DMS 273 (cell line): ENCODE measurements at regions not wholly inside any gene's neighbourhood (a gene's known extent, or its start where the extent isn't known, plus 50 kb on each side); places are given as distances from the start of the nearest gene placed in this dataset.

ENCODE experiments used
- DNase-seq: peaks from one replicate; lab custom pipeline; 2025; ENCODE audit not compliant: unreplicated experiment; lab: John Stamatoyannopoulos, UW

- DNase-seq = no peak
Observed at GRCh38 chr4:11002961-11003360, 318.4 kb upstream of the CLNK start.

DNA sequence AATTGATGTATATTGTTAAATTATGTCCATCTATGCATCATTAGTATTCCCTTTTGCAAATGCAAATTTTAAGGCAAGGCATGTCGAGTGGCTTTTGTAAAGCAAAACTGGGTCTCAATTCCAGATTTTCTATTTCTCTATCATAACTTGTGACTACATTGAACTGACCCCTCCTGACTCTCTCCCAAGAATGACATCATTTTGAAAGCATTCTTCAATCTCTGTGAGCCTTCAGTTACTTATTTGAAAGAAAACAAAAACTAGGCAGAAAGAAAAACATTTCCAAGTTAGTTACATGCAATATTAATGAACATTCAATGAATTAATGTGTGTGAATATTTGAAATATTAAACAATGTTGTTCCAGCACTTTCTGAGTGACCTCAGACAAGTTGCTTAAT is 314.3 kb upstream of the CLNK start:
- DNase-seq = no peak

DNA sequence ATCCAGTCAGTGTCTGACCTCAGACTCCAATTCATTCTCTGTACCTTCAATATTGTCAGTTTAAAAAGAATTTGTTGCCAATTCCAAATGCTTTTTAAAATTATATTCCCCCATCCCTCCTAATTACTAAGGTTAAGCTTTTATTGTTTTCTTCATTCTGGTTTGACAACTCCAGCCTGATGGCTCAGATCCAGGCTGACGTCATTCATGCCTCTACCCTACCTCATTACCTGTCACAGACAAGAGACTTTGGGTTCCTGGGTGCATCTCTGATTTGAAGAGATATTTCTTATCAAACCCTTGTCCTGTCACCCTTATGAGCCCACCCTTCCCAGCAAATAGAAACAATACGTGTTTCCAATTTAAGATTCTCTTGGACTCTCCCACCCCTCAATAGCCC is 300.2 kb upstream of the CLNK start:
- DNase-seq = no peak

GRCh38 chr4:10983885-10984640 is 299.5 kb upstream of the CLNK start:
- DNase-seq = no peak

- peak; percentile 53 for DNase-seq
Observed at GRCh38 chr4:10983268-10983667, 298.7 kb upstream of the CLNK start.

GRCh38 chr4:10982305-10982704 is 297.7 kb upstream of the CLNK start:
- DNase-seq = no peak

DNA sequence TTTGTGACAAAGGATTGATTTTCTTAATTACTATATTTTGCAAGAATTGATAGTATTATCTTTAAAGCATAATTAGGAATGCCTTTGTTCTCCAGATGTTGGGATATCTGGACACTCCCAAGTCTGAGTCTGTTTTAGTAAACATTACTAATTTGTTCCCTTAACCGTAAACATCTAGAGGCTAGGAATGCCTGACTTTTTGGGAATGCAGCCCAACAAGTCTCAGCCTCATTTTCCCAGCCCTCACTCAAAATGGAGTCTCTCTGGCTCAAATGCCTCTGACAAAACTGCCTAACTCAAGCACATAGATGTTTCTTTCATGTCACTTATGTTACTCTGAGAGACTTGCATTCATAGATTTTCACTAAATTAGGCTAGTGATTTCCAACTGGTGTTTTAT is 297.0 kb upstream of the CLNK start:
- no peak for DNase-seq

DNA sequence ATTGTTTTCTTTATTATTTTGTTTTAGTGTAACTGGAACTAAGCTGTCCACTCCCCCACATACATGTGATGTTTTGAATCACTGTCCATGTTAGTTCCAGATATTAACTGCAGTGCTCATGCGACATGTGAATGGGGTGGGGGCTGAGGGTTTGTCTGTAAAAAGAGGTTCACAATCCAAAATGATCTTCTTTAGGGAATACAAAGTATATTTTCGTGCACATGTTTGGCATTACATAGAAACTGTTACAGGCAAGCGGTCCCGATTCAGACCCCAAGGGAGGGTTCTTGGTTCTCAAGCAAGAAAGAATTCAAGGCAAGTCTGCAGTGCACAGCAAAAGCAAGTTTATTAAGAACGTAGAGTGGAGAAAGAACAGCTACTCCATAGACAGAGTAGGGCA is 296.5 kb upstream of the CLNK start:
- no peak for DNase-seq

GRCh38 chr4:10979032-10979431 is 294.5 kb upstream of the CLNK start:
- DNase-seq = no peak

DNA sequence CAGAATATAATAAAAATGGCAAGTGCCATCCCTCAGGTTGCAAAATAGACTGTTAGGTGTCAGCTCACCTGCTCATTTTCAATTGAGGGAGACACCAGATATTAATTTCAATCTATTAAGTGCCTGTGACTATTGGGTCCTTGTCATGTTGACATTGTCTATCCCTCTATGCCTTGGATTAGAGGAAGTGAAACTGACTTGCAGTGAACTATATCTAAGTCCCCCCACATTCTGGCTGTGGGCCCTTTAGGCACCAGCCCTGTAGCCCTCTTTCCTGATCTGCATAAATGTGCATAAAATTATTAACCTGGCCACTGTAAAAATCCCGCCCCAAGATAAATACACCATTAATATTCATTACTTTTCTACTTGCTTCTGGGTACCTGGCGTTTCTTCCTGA is 293.0 kb upstream of the CLNK start:
- DNase-seq = no peak

DNA sequence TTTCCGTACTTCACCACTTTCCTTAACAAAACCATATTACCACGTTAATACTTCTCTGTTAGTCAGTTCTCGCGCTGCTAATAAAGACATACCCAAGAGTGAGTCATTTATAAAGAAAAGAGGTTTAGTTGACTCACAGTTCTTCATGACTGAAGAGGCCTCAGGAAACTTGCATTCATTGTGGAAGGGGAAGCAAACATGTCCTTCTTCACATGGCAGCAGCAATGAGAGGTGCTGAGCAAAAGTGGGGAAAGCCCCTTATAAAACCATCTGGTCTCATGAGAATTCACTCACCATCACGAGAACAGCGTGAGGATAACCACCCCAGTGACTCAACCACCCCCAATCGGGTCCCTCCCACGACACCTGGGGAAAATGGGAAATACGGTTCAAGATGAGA is 289.8 kb upstream of the CLNK start:
- no peak for DNase-seq

DNA sequence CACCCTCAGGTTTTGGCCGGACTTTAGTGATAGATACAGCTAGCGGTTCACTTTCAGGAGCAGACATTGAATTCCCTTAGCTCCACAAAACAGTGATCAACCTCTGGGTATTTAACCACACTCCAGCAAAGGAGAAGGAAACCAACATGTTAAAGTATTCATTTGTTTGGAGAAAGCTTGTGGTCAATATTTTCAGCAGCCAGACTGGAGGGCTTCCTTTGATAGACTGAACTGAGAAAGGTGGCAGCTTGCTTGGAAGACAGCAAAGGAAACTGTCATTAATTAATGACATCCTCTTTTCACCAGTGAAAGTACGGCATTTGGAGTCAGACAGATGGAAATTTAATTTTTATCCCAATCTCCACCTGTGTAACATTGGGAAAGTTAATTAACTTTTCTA is 289.1 kb upstream of the CLNK start:
- no peak for DNase-seq

DNA sequence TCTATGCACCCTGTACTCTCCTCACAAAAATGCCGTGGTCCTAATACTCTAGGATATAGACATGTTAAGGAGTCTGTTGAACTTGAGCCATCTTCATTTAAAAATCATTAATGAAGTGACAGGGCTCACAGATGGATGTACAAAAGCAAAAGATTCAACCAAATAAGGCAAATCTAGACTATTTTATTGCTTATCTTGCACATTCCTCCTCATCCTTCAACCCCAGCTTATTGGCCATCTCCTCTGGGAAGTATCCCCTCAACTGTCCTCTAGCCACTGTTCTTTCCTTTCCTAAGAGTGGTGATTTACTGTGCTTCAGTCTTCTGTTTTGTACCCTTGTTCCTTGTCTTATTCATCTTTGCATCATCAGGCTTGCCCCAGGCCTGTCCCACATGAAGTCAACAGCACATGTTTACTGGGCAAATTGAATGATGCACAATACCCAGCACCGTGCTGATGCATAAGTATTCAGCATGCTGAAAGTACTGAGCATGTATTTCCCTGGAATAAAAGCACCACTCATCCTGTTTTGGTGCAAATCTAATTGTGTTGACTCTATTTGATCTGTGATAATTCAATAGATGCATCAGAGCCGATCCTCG is 287.3 kb upstream of the CLNK start:
- no peak for DNase-seq

DNA sequence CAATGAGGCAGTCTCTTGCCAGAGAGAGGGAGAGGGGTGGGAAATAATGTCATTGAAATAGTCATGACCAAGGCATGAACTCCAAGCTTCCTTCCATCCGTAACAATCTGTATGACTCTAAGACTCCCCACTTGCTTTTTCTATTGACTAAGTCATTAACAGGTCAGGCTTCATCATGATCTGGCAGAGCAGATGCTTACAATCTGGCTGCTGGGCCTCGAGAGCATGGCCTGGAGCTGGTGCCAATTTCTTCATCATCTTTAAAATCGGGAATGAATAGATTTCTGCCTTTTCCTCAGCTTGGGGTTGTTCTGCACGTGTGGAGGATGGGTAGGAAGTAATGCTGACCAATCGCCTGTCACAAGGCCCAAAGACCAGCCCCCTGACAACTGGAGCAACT is 280.6 kb upstream of the CLNK start:
- DNase-seq = peak; percentile 70

DNA sequence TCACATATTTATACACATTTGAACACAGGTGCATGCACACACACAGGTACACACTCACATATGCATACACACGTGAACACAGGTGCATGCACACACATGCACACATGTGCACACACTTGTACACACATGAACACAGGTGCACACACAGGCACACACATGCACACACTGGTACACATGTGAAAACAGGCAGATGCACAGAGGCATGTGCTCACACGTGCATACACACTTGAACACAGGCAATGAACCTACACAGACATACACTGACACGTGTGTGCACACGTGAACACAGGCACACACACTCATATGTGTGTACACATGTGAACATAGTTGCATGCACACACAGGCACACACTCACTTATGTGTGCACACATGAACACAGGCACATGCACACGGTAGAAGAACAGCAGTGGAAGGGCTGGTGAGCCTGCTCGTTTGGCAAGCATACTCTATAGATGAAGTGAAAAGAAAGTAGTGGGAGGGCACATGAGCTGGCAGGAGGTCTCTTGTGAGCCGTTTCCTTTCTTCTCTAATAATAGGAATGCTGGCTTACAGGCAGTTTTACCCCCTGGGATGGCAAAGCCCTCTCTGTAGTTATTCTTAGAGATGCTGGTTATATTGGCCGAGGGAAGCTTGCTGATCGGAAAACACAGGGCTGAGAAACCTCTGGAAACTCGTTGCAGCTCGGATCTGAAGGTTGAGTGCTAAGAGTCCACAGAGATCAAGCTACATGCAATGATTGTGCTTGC is 279.6 kb upstream of the CLNK start:
- no peak for DNase-seq

- no peak for DNase-seq
Observed at GRCh38 chr4:10963241-10963640, 278.7 kb upstream of the CLNK start.

DNA sequence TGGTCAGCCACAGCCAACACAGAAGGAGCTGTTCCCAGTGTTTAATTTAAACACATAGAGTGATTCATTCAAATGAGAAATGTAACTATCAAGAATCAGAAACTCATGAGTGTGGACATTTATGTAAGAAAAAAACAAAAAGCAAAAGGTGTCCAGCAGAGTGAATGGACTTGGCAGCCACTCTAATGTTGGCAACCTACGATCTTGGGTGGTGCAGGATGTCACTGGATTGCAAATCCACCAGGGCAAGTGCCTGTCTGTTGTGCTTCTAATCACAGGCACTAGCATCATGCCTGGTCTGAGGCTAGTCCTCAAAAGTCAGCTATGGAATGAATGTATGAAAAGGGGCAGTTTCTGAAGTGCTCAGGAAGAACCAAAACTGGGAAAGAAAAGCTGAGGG is 277.7 kb upstream of the CLNK start:
- no peak for DNase-seq

DNA sequence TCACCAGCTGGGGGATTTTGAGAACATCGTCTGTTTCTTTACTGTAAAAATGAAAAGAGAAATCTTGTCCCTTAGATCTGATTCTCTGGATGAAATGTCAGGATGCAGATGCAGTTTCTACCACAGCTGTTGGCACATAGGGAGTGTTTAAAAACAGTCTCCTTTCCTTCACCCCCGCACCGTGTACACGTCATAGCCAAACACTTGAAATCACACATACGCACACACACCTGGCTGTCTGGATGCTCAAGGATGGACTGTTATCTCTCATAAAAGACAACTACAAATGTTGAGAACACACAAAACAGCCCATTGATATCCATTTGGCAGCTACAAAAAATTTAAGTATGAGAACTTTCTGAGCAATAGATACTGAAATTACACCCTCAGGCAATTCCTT is 275.8 kb upstream of the CLNK start:
- no peak for DNase-seq

DNA sequence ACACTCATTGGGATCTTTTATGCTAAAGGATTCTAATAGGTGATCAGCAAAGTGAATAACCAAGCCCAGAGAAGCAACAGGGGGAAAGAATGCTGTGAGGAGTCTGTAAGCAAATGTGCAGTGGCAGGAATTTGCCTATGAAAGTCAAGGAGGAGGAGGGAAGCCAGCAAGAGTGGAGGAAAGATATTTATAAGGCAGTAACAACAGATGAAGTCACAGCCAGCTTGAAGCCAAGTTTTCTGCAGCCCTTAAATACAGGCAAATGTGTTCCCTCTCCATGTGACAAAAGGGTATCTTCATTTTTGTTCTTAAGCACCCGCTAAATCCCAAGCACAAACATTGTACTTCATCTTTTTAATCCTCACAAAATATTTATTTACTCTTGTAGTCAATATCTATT is 275.0 kb upstream of the CLNK start:
- peak; percentile 14 for DNase-seq

DNA sequence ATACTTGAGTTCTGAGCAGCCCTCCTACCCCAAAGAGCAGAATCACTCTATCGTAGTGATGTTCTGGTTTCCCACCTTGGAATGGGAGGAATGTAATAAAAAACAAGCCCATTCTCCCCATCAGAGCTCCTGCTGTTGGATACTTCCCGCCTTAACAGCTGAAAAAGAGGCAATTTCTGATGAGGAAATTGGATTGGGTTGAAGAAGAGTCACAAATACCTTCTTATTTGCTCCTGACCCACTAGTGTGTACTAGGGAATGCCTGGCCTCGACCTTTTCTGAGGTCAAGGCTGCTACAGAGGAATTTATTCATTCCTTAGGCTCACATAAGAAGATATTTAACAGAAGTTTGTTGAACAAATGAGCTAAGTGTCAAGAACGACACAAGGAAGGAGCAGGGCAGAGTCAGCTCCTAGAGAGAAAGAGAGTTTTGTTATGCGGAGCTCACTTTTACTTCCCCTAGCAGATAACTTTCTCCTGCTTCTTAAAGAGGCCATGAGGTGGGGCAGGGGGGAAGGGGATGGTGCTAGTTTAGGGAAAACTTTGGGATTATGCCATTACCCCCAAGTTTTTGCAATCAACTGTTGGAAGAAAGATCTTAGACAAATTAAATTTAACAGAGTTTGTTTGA is 273.8 kb upstream of the CLNK start:
- DNase-seq = no peak

- no peak for DNase-seq
Observed at GRCh38 chr4:10951306-10951705, 266.7 kb upstream of the CLNK start.
